OCI-LY3 (cell line): ENCODE measurements at regions not wholly inside any gene's neighbourhood (a gene's known extent, or its start where the extent isn't known, plus 50 kb on each side); places are given as distances from the start of the nearest gene placed in this dataset.

Source experiments
- EZH2phosphoT487 ChIP-seq: fragments of 200-600 bp; shearing (Covaris generic); IDR thresholded peaks from 2 replicates; pipeline ENCODE4 v1.6.1; 2018; ENCODE audit warnings: antibody characterized with exemption, mixed run types, low read depth
- TF ChIP-seq, protein P1 (sequence below): fragments of 200-600, 300-600 bp; sonication (generic); IDR thresholded peaks from 2 replicates; pipeline ENCODE4 v1.5.1; 2014; ENCODE audit warnings: antibody characterized with exemption, low read length, low read depth

DNA sequence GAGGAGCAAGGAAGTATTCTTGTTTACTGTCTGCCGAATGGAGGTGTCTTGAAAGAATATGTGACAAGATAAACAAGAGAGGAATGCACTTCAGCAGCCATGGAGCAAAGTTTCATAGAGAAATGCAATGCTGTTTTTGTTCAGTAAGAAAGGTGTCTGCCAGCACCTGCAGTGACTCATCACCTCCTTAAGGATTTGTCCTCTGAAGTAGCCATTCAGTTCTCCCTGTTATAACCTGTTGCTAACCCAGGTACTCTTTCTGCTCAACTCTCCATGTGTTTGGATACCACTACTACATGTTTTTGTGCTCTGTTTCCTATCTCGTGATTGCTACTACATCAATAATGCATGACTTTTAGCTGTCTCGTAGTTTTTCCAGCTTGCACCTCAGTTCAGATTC lies 328.9 kb downstream of the CHL1 start:
- TF ChIP-seq, protein P1, sequence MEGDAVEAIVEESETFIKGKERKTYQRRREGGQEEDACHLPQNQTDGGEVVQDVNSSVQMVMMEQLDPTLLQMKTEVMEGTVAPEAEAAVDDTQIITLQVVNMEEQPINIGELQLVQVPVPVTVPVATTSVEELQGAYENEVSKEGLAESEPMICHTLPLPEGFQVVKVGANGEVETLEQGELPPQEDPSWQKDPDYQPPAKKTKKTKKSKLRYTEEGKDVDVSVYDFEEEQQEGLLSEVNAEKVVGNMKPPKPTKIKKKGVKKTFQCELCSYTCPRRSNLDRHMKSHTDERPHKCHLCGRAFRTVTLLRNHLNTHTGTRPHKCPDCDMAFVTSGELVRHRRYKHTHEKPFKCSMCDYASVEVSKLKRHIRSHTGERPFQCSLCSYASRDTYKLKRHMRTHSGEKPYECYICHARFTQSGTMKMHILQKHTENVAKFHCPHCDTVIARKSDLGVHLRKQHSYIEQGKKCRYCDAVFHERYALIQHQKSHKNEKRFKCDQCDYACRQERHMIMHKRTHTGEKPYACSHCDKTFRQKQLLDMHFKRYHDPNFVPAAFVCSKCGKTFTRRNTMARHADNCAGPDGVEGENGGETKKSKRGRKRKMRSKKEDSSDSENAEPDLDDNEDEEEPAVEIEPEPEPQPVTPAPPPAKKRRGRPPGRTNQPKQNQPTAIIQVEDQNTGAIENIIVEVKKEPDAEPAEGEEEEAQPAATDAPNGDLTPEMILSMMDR = no peak
- TF ChIP-seq EZH2phosphoT487 = no peak
